Stimulated activated CD8-positive, alpha-beta memory T cell treated with anti-CD3 and anti-CD28 coated beads, Interleukin-15, amount 100 ng/mL, for 48 hours (primary cell): ENCODE measurements at regions not wholly inside any gene's neighbourhood (a gene's known extent, or its start where the extent isn't known, plus 50 kb on each side); places are given as distances from the start of the nearest gene placed in this dataset.

Experiments
- DNase-seq, 2 donors: peaks; one replicate each; pipeline ENCODE4 v3.0.0-alpha.2; 2020; ENCODE audit warnings: low read depth in 2 of 2

GRCh38 chr15:96672629-96673028, 342.1 kb downstream of the NR2F2 start:
- no peak for DNase-seq

- DNase-seq, result no peak
These were observed 347.9 kb downstream of the NR2F2 start for GRCh38 chr15:96678386-96678785.

- DNase-seq, result no peak
These were observed 357.0 kb downstream of the NR2F2 start for GRCh38 chr15:96687388-96688107.

GRCh38 chr15:96690733-96691132, 360.2 kb downstream of the NR2F2 start:
- DNase-seq, result no peak

GRCh38 chr15:96692826-96693225, 362.3 kb downstream of the NR2F2 start:
- no peak for DNase-seq

GRCh38 chr15:96693515-96693914, 363.0 kb downstream of the NR2F2 start:
- no peak for DNase-seq

GRCh38 chr15:96693990-96694517, 363.6 kb downstream of the NR2F2 start:
- no peak for DNase-seq

- no peak for DNase-seq
These were observed 364.9 kb downstream of the NR2F2 start for GRCh38 chr15:96695426-96695825.

GRCh38 chr15:96699871-96700401, 369.4 kb downstream of the NR2F2 start:
- DNase-seq, result no peak

- no peak for DNase-seq
These were observed 370.1 kb downstream of the NR2F2 start for GRCh38 chr15:96700555-96700954.

- DNase-seq, result no peak
These were observed 370.9 kb downstream of the NR2F2 start for GRCh38 chr15:96701443-96701842.

GRCh38 chr15:96701877-96702276, 371.4 kb downstream of the NR2F2 start:
- DNase-seq, result no peak

GRCh38 chr15:96702589-96702988, 372.1 kb downstream of the NR2F2 start:
- DNase-seq, result no peak

GRCh38 chr15:96703091-96703490, 372.6 kb downstream of the NR2F2 start:
- DNase-seq, result no peak

- DNase-seq, result no peak
These were observed 373.5 kb downstream of the NR2F2 start for GRCh38 chr15:96703794-96704550.

GRCh38 chr15:96716075-96716474, 385.6 kb downstream of the NR2F2 start:
- DNase-seq, result no peak

GRCh38 chr15:96716478-96716877, 386.0 kb downstream of the NR2F2 start:
- DNase-seq, result no peak

- DNase-seq, result no peak
These were observed 389.8 kb downstream of the NR2F2 start for GRCh38 chr15:96720251-96720650.

- DNase-seq, result no peak
These were observed 390.2 kb downstream of the NR2F2 start for GRCh38 chr15:96720656-96721055.

- no peak for DNase-seq
These were observed 398.1 kb downstream of the NR2F2 start for GRCh38 chr15:96728591-96728990.

GRCh38 chr15:96732704-96733103, 402.2 kb downstream of the NR2F2 start:
- DNase-seq, result no peak

- DNase-seq, result no peak
These were observed 403.2 kb downstream of the NR2F2 start for GRCh38 chr15:96733721-96734120.
